ENCODE measurements at regions not wholly inside any gene's neighbourhood (a gene's known extent, or its start where the extent isn't known, plus 50 kb on each side); places are given as distances from the start of the nearest gene placed in this dataset.

DNA sequence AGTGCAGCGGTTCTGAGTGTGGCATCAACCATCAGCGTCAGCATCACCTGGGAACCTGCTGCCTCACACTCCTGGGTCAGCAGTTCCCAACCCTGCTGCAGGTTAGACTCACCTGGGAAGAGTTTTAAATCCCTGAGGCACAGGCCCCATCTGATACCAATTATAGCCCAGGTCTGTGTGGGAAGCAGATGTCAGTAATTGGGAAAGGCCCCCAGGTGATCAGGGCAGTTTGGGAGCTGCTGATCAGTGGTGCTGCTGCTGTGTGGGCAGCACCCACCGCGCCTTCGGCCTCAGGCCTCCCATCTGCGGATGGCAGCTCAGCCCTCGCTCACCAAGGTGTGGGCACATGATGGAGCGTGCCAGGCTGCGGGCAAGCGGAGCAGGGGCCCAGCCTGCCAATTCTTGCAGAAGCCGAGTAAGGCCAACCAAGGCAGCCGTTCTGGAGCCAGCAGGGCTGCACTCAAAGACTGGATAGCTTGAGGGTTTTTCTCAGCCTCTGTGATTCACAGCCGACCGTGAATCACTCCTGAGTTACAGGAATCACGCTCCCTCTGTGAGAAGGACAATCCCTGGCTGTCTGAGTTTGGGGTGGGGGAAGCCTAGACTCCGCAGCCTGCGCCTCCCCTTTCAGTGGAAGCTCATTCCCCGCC, 155.6 kb upstream of the SFSWAP start:
- no peaks in the 10 kb centered on the region for H3K36me3 ChIP-seq
- no peak overlapping the region for H3K27ac ChIP-seq
- intact Hi-C loops (cut with DNase I): no loop called here
- H3K4me1 ChIP-seq: no peaks in the 10 kb centered on the region
- WGBS, 2 donors: 80 to 86% methylated on average over 18 of the region's 18 CpGs
- no peak for ATAC-seq
- H3K9me3 ChIP-seq: no peaks in the 10 kb centered on the region
- peaks cover 0 to 43% (median 27%) of the 10 kb centered on the region in 7 donors for H3K27me3 ChIP-seq
- H3K4me3 ChIP-seq: no peak overlapping the region
- no peak for DNase-seq
- TF ChIP-seq, protein P1, sequence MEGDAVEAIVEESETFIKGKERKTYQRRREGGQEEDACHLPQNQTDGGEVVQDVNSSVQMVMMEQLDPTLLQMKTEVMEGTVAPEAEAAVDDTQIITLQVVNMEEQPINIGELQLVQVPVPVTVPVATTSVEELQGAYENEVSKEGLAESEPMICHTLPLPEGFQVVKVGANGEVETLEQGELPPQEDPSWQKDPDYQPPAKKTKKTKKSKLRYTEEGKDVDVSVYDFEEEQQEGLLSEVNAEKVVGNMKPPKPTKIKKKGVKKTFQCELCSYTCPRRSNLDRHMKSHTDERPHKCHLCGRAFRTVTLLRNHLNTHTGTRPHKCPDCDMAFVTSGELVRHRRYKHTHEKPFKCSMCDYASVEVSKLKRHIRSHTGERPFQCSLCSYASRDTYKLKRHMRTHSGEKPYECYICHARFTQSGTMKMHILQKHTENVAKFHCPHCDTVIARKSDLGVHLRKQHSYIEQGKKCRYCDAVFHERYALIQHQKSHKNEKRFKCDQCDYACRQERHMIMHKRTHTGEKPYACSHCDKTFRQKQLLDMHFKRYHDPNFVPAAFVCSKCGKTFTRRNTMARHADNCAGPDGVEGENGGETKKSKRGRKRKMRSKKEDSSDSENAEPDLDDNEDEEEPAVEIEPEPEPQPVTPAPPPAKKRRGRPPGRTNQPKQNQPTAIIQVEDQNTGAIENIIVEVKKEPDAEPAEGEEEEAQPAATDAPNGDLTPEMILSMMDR (IDR thresholded peaks at IDR 0.05): no peak

DNA sequence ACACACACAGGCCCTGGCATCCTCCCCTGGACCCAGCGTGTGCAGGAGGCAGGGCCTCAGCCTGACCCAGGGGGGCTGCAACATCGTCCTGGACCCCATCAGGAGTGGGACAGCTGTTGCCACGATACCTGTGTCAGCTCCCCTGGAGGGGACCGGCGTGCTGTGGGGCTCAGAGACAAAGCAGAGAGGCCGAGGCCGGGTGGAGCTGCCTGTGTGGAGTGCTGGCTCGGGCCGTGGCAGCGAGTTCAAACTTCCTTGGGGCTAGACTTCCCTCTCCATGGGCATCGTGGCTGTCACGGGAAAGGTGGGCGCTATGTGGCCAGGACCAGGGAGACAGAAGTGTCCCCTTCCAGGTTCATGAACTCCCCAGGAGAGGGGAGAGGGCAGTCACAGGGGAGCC, 155.0 kb upstream of the SFSWAP start:
- WGBS, 2 donors: 71 to 76% methylated on average over 13 of the region's 13 CpGs

DNA sequence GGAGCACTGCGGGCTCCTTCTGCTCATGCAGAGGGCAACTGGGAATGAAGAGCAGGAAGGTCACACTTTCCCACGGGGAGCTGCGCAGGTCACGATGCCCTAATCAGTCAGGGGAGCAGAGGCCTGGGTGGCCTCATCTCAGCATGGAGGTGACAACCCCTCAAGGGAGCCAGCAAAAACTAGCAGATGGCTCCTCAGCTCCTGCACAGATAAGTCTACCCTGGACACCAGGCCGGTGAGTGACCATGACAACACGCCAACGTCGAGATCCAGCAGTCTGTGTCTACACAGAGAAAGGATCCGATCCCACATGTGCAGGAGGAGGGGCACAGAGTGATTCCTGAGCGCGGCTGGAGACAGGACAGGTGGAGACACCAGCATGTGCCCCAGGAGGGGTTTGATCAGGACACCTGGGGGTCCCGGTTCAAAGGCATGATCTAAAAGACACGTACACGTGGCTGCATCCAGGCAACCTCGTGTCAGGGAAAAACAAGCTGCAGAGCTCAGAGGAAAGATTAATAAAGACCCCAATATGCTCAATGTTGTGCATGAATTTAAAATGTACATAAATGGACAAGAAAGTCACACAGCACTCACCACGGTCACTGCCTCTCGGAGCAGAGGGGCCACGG, 153.7 kb upstream of the SFSWAP start:
- intact Hi-C loops (cut with DNase I): no loop called here
- DNase-seq (no peak), ATAC-seq (no peak)
- Histone ChIP-seq H3K9me3 (no peaks in the 10 kb centered on the region), H3K36me3 (no peaks in the 10 kb centered on the region), H3K4me3 (no peak overlapping the region), H3K4me1 (no peaks in the 10 kb centered on the region), H3K27ac (no peak overlapping the region), H3K27me3 (peaks cover 0 to 35% (median 26%) of the 10 kb centered on the region in 7 donors)
- 78 to 79% methylated on average over 18 of the region's 18 CpGs for WGBS, 2 donors
- TF ChIP-seq, protein P1 (IDR thresholded peaks at IDR 0.05): no peak

More for the DNA sequence above, 155.0 kb upstream of the SFSWAP start:
- no peak for DNase-seq
- H3K9me3 ChIP-seq: no peaks in the 10 kb centered on the region
- no peaks in the 10 kb centered on the region for H3K36me3 ChIP-seq
- TF ChIP-seq, protein P1 (IDR thresholded peaks at IDR 0.05): no peak
- no peak overlapping the region for H3K27ac ChIP-seq
- H3K4me3 ChIP-seq: no peak overlapping the region
- no peak for ATAC-seq
- H3K27me3 ChIP-seq: peaks cover 0 to 39% (median 27%) of the 10 kb centered on the region in 7 donors
- H3K4me1 ChIP-seq: no peaks in the 10 kb centered on the region
- intact Hi-C loops (cut with DNase I): no loop called here

DNA sequence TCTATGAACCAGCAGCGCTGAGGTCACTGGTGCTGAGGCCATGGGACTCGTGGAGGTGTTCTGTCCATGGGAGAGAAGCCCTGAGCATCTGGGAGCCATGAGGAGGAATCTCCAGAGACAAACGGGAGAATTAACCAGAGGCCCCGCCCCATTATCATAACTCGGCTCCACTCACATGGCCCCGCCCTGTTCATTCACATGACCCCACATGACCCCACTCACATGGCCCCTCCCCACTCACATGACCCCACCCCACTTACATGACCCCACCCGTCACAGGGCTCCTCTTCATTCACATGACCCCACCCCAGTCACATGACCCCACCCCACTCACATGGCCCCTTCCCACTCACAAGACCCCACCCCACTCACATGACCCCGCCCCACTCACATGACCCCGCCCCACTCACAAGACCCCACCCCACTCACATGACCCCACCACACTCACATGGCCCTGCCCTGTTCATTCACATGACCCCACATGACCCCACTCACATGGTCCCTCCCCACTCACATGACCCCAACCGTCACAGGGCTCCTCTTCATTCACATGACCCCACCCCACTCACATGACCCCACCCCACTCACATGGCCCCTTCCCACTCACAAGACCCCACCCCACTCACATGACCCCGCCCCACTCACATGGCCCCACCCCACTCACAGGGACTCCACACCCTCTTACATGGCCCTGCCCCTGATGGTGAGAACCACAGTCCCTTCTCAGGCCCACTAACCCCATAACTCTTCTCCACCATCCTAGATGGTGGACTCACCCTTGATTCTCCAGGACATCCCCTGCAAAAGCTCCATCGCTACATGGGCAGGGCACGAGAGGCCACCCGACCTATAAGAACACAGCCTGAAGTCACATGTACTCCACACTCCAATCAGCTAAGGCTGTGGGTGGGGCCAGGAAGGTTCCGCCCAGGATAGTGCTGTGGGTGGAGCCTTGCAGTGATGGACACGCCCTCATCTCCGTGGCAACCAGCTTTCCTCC, 151.1 kb upstream of the SFSWAP start:
- ATAC-seq (no peak), DNase-seq (no peak)
- Histone ChIP-seq H3K36me3 (no peaks in the 10 kb centered on the region), H3K4me3 (no peak overlapping the region), H3K9me3 (no peaks in the 10 kb centered on the region), H3K27ac (no peak overlapping the region), H3K27me3 (peaks cover 0 to 39% (median 26%) of the 10 kb centered on the region in 7 donors), H3K4me1 (no peaks in the 10 kb centered on the region)
- WGBS, 2 donors: 80 to 84% methylated on average over 15 of the region's 17 CpGs
- TF ChIP-seq, protein P1 (IDR thresholded peaks at IDR 0.05): no peak
- intact Hi-C loops (cut with DNase I): no loop called here
